Immature natural killer cell (primary cell): ENCODE measurements at regions not wholly inside any gene's neighbourhood (a gene's known extent, or its start where the extent isn't known, plus 50 kb on each side); places are given as distances from the start of the nearest gene placed in this dataset.

ENCODE experiments used
- DNase-seq, 3 donors: peaks; one replicate each; pipeline ENCODE4 v3.0.0; 2022; ENCODE audit warnings: mixed read lengths in 1 of 3
- H3K27ac Mint-ChIP-seq, 6 donors: one replicate each; pipeline ENCODE4 v1.8.0; 2020; ENCODE audit warnings: mixed read lengths in 6 of 6, mild to moderate bottlenecking in 5 of 6, inconsistent platforms in 4 of 6, moderate library complexity in 3 of 6
- H3K27me3 Mint-ChIP-seq, 3 donors: one replicate each; pipeline ENCODE4 v1.8.0; 2020 to 2021; ENCODE audit warnings: low read depth in 3 of 3, mild to moderate bottlenecking in 3 of 3, mixed read lengths in 3 of 3, moderate library complexity in 3 of 3, inconsistent platforms in 1 of 3
- H3K36me3 Mint-ChIP-seq, 3 donors: one replicate each; pipeline ENCODE4 v1.8.0; 2020; ENCODE audit warnings: mixed read lengths in 3 of 3, inconsistent platforms in 2 of 3, mild to moderate bottlenecking in 2 of 3
- H3K4me1 Mint-ChIP-seq, 2 donors: one replicate each; pipeline ENCODE4 v1.8.0; 2020; ENCODE audit warnings: inconsistent platforms in 2 of 2, mild to moderate bottlenecking in 2 of 2, mixed read lengths in 2 of 2, moderate library complexity in 1 of 2
- H3K4me3 Mint-ChIP-seq, 5 donors: one replicate each; pipeline ENCODE4 v1.8.0; 2020; ENCODE audit warnings: mild to moderate bottlenecking in 5 of 5, mixed read lengths in 5 of 5, inconsistent platforms in 3 of 5, moderate library complexity in 3 of 5
- H3K9me3 Mint-ChIP-seq, 6 donors: one replicate each; pipeline ENCODE4 v1.8.0; 2020; ENCODE audit warnings: mild to moderate bottlenecking in 6 of 6, mixed read lengths in 6 of 6, inconsistent platforms in 4 of 6, moderate library complexity in 3 of 6

DNA sequence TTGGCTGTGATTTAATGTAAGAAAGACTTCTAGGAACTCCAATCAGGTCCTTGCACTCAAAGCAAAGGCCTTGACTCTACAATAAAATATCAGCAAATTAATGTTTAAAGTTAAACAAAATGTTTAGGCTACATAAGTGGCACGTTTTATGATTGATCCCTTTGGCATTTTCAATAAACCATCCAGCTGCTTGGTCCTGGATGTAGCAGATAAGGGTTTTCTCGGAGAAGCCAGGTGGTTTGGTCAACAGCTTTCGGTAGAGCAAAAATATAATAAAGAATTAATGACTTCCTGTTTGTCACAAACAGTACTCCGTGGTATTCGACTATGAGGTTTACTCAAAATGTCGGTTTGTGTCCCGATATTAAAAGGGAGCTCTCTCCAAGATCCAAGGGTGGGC is 95.8 kb downstream of the GEMIN8 start:
- no peak for DNase-seq
- Mint-ChIP-seq H3K36me3 (no peaks in the 10 kb centered on the region), H3K4me3 (no peak overlapping the region), H3K9me3 (no peaks in the 10 kb centered on the region), H3K27me3 (peaks cover 6 to 20% (median 10%) of the 10 kb centered on the region in 3 donors), H3K27ac (no peak overlapping the region), H3K4me1 (peaks cover 3 to 9% of the 10 kb centered on the region in 2 donors)

DNA sequence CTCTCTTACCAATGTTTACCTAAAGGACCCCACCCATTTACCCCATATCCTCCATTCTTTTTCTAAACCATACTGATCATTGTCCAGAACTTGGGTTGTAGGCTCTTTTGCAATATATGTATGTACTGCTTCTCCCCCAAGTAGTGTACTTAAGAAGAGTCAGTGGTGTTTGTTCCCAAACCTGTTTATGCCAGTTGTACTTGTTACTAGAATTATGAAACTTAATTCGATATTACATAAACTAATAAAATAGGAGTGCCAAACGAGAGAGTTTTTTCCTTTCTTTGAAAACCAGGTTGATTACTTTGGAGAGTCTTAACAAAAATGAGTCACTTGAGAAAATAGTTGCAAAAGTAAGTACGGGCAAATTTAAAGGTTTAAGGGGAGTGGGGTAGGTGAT is 96.3 kb downstream of the GEMIN8 start:
- Mint-ChIP-seq H3K27ac (no peak overlapping the region), H3K9me3 (no peaks in the 10 kb centered on the region), H3K4me1 (peaks cover 3 to 9% of the 10 kb centered on the region in 2 donors), H3K4me3 (no peak overlapping the region), H3K36me3 (no peaks in the 10 kb centered on the region), H3K27me3 (peaks cover 6 to 20% (median 12%) of the 10 kb centered on the region in 3 donors)
- DNase-seq: no peak

DNA sequence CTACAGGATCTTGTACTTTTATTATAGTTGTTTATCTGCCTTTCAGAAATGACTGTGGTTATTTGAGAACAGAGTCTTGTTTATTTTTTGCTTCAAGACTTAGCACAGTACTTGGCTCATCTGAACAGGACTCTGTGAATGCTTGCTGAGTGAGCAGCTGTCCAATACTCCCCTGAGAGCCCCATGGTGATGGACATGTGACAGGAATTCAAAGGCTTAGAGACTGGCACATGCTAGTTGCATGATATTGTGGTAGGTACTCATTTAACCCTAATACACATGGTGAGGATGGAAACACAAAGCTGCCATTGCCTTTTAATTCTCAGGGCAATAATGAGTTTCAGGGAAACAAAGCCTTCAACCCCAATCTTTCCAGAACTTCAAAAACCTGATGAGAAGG is 97.3 kb downstream of the GEMIN8 start:
- H3K27me3 Mint-ChIP-seq: peaks cover 4 to 15% (median 7%) of the 10 kb centered on the region in 3 donors
- H3K9me3 Mint-ChIP-seq: no peaks in the 10 kb centered on the region
- DNase-seq: no peak
- H3K36me3 Mint-ChIP-seq: no peaks in the 10 kb centered on the region
- H3K27ac Mint-ChIP-seq: no peak overlapping the region
- H3K4me1 Mint-ChIP-seq: peaks cover 0 to 4% of the 10 kb centered on the region in 2 donors
- no peak overlapping the region for H3K4me3 Mint-ChIP-seq

DNA sequence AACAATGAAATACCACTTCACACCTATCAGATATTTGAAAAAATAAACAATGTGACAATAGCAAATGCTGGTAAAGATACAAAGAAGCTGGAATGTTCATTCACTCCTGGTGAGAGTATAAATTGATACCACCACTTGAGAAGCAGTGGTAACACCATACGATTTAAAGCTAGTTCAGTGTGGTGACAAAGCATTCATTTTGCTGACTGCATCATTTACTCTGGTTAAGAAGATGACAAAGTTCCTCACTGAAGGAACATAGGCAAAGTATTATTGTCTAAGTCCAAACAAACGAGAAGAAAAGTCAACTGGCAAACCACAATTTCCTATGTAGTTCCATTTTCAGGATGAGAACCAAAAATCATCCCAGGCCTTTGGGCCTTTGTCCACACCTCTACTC is 102.5 kb downstream of the GEMIN8 start:
- no peak for DNase-seq
- H3K4me1 Mint-ChIP-seq: no peaks in the 10 kb centered on the region
- H3K4me3 Mint-ChIP-seq: no peak overlapping the region
- H3K27me3 Mint-ChIP-seq: peaks cover 2 to 7% (median 3%) of the 10 kb centered on the region in 3 donors
- no peaks in the 10 kb centered on the region for H3K36me3 Mint-ChIP-seq
- H3K27ac Mint-ChIP-seq: no peak overlapping the region
- no peaks in the 10 kb centered on the region for H3K9me3 Mint-ChIP-seq

DNA sequence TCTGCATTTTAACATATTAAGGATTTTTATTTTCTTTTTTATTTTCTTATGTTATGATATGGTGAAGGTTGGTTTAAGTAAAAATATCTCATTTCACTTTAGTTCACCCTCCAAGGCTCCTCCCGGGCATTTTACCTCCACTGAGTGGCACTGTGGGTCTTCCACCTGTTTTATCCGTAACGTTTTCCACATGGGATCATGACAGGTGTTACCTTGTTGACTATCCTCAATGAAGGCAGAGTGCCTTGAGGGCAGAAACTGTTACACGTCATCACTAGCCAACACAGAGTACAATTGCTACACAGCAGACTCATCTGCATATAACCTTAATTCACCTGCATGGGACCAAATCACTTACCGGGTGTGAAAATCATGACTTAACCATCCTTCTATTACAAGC is 105.8 kb downstream of the GEMIN8 start:
- no peak for DNase-seq
- Mint-ChIP-seq H3K9me3 (no peaks in the 10 kb centered on the region), H3K27ac (no peak overlapping the region), H3K4me3 (no peak overlapping the region), H3K36me3 (no peaks in the 10 kb centered on the region), H3K4me1 (no peaks in the 10 kb centered on the region), H3K27me3 (peaks cover 0 to 5% (median 5%) of the 10 kb centered on the region in 3 donors)

DNA sequence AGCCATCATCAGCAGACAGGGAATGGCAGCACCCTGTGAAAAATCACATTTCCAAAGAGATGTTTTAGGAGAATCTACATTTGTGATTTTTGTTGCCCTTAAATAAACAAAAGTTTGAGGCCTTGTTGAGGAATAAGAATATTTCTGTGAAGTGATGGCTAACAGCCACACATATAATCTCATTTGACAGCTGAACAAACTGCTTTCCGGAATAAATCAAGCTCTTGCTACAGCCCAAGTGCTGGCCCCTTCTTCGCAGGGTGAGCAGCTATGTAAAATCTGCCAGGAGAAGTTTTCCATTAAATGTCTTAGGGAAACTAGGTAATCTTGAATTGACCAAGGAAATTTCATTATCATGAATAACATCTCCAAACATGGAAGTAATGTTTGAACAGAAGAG is 106.4 kb upstream of the GPM6B start:
- no peak overlapping the region for H3K4me3 Mint-ChIP-seq

DNA sequence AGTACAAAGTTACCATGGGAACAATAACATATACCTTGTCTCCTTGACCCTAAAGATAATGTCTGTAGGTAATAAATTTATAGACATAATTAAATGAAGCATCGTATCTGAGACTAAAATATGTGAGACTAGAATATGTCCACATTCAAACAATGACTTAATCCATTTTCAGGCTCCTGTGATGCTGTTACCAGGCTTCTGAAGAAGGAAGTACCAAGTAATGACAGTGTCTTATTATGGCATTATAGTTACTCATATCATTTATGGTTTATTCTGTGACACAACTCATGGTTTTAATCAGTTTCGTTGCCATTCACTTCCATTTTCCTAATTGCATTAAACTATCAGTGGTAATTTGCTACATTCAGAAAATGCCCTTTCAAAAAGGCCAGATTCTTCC is 100.6 kb upstream of the GPM6B start:
- Mint-ChIP-seq H3K4me1 (no peaks in the 10 kb centered on the region), H3K36me3 (peaks cover 0 to 3% (median 0%) of the 10 kb centered on the region in 3 donors), H3K27ac (no peak overlapping the region), H3K9me3 (no peaks in the 10 kb centered on the region), H3K27me3 (peaks cover 0 to 24% (median 3%) of the 10 kb centered on the region in 3 donors), H3K4me3 (no peak overlapping the region)
- no peak for DNase-seq

More for the DNA sequence above, 106.4 kb upstream of the GPM6B start:
- H3K4me1 Mint-ChIP-seq: no peaks in the 10 kb centered on the region
- H3K27ac Mint-ChIP-seq: no peak overlapping the region
- peaks cover 0 to 10% (median 3%) of the 10 kb centered on the region in 3 donors for H3K27me3 Mint-ChIP-seq
- H3K36me3 Mint-ChIP-seq: no peaks in the 10 kb centered on the region
- DNase-seq: no peak
- no peaks in the 10 kb centered on the region for H3K9me3 Mint-ChIP-seq

DNA sequence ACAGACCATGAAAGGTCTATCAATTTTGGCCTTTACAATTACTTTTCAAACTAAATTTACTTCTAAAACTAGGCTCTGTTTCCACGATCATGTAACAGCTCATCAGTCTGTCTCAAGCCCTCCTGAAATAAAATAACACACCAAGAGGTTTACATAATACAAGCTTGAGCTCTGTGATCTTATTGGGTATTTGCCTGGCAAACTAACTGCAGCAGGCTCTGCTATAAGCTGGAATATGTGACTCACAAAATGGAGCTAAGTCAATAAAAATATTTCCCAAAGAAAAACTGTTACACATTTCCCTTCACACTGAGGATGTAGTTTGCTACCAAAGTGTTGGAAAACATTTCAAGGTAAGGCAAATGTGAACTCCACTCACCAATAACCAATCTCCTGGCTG is 94.7 kb upstream of the GPM6B start:
- no peak overlapping the region for H3K4me3 Mint-ChIP-seq
- peaks cover 0 to 12% (median 2%) of the 10 kb centered on the region in 3 donors for H3K27me3 Mint-ChIP-seq
- DNase-seq: no peak
- H3K9me3 Mint-ChIP-seq: no peaks in the 10 kb centered on the region
- no peak overlapping the region for H3K27ac Mint-ChIP-seq
- H3K4me1 Mint-ChIP-seq: no peaks in the 10 kb centered on the region
- peaks cover 0 to 3% (median 0%) of the 10 kb centered on the region in 3 donors for H3K36me3 Mint-ChIP-seq

DNA sequence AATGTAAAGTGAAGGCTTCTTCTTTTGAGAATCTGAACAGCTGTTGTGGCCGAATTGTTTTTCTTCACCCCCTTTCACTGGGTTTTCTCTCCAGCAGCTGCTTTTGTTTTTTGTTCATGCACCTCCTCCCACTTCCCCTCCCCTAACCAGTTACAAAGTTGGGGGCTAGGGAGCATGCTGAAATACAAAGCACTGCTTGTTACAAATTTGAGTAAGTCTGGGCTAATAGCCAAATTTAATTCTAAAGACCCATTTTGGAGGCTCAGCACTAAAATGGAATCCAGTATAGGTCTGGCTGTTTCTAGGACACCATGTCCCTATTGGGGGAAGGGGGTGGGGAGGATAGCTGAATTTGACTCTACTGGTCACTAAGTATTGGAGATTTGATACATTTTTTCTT is 89.2 kb upstream of the GPM6B start:
- no peaks in the 10 kb centered on the region for H3K9me3 Mint-ChIP-seq
- H3K36me3 Mint-ChIP-seq: no peaks in the 10 kb centered on the region
- DNase-seq: no peak
- H3K27ac Mint-ChIP-seq: no peak overlapping the region
- peaks cover 0 to 10% (median 2%) of the 10 kb centered on the region in 3 donors for H3K27me3 Mint-ChIP-seq
- no peaks in the 10 kb centered on the region for H3K4me1 Mint-ChIP-seq
- H3K4me3 Mint-ChIP-seq: no peak overlapping the region

DNA sequence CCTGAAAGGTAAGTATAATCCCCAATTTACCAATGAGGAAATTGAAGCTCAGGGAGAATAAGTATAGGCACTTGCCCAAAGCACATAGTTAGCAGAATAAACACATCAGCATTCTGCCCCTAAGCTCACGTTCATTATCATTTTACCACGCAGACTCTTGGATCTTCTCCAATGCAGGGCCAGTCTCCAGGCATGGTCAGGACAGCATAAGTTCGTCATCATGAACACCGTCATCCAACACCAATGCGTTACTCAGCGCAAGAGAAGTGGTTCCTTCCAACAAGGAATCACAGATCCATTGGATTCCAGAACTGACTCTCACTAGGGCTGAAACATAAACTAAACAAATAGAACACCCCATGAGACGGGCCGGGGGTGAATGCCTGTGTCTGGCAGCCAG is 86.5 kb upstream of the GPM6B start:
- Mint-ChIP-seq H3K4me1 (no peaks in the 10 kb centered on the region), H3K4me3 (no peak overlapping the region), H3K27me3 (peaks cover 2 to 17% (median 4%) of the 10 kb centered on the region in 3 donors), H3K27ac (no peak overlapping the region), H3K9me3 (no peaks in the 10 kb centered on the region), H3K36me3 (no peaks in the 10 kb centered on the region)
- DNase-seq: no peak

DNA sequence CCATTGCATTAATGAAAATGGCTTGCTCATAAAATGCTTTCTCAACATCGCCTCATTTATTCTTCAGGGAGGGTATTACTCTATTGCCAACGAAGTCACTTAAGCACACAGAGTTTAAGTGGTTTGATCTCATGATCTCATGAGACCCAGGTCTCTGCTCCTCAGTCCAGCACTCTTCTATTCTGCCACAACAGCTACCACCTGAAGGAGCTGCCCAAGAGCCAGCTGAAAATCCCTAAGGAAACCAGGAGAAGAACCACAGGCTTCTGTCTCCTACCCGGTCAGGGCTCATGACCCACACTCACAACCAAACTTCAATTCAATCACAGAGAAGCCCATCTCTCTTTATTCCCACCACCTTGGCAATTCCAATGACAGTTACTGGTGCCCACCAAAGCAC is 85.5 kb upstream of the GPM6B start:
- no peaks in the 10 kb centered on the region for H3K9me3 Mint-ChIP-seq
- H3K27me3 Mint-ChIP-seq: peaks cover 2 to 17% (median 4%) of the 10 kb centered on the region in 3 donors

DNA sequence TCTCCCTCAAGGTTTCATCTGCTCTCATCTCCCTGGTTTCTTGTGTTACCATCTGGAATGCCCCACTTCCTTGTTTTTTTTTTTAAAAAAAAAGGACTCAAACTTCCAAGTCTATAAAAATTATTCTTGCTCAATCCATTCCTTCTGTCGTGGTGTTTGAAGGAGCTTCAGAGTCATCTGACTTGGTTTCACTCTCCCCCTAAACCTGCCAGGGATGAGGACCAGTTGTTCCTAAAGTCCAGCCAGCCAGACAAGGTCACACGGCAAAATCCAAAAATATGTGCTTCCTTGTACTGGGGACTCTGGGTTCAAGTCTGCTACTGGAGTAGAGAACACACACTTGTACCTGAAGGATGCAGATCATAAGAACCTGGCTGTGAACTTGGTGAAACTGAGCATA is 84.5 kb upstream of the GPM6B start:
- Mint-ChIP-seq H3K4me1 (no peaks in the 10 kb centered on the region), H3K4me3 (no peak overlapping the region), H3K36me3 (no peaks in the 10 kb centered on the region), H3K27ac (no peak overlapping the region), H3K9me3 (no peaks in the 10 kb centered on the region), H3K27me3 (peaks cover 2 to 17% (median 4%) of the 10 kb centered on the region in 3 donors)
- DNase-seq: no peak

More for the DNA sequence above, 85.5 kb upstream of the GPM6B start:
- no peaks in the 10 kb centered on the region for H3K4me1 Mint-ChIP-seq
- no peak for DNase-seq
- H3K4me3 Mint-ChIP-seq: no peak overlapping the region
- no peak overlapping the region for H3K27ac Mint-ChIP-seq
- H3K36me3 Mint-ChIP-seq: no peaks in the 10 kb centered on the region

DNA sequence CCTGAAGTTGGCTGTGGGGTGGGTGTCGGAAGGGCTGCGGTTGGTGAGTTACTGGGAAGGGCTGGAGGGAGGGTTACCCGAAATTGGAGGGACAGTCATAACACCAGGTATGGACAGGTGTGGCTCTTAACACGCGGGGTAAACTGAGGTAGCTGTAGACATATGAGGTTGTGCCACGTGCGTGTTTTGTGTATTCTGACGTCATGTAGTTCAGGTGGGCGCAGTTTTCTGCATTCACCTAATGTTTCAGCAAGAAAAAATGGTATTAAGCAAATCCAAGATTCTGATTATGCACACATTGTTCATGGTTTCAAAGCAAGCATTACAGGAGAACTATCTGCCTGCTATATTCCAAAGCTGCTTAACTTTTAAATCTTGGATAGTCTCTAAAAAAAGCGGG is 83.5 kb upstream of the GPM6B start:
- H3K27ac Mint-ChIP-seq: no peak overlapping the region
- H3K36me3 Mint-ChIP-seq: no peaks in the 10 kb centered on the region
- H3K4me3 Mint-ChIP-seq: no peak overlapping the region
- DNase-seq: no peak
- no peaks in the 10 kb centered on the region for H3K4me1 Mint-ChIP-seq
- no peaks in the 10 kb centered on the region for H3K9me3 Mint-ChIP-seq
- H3K27me3 Mint-ChIP-seq: peaks cover 2 to 19% (median 4%) of the 10 kb centered on the region in 3 donors

DNA sequence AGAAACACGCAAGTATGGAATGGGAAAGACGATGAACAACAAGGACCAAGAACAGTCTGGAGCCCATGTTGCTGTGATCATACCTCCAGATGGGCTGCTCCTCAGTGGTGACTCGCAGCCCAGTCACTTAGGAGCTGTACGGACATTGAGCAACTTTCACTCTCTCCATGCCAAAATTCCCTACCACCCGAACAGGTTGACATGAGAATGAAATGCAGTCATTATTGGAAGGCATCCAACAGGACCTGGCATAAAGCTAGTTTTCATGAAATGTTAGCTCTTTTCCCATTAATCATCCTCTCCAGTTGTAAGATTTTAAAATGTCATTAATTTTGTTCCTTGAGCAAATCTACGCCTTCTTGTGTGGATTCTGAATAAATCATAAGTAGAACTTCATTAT is 82.7 kb upstream of the GPM6B start:
- Mint-ChIP-seq H3K27ac (no peak overlapping the region), H3K36me3 (no peaks in the 10 kb centered on the region), H3K4me1 (no peaks in the 10 kb centered on the region), H3K27me3 (peaks cover 2 to 19% (median 4%) of the 10 kb centered on the region in 3 donors), H3K4me3 (no peak overlapping the region), H3K9me3 (no peaks in the 10 kb centered on the region)
- no peak for DNase-seq

DNA sequence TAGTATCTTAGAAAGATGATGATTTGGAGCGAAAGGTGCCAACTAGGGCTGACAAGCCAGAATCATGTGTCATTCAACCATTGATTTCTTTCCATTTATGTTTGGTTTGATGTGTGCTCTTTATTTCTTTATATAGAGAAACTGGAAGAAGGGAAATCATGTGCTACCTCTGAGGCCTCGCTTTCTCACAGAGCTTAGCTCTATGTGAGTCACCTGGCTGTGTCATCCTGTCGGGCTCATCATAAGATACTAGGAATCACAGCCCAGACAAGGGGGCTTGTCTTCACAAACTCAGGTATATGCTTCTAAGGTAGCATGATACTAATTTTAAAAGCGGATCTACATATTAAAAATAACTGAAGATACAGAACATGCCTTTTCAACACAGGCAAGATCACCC is 81.7 kb upstream of the GPM6B start:
- Mint-ChIP-seq H3K4me3 (no peak overlapping the region), H3K27me3 (peaks cover 2 to 16% (median 4%) of the 10 kb centered on the region in 3 donors), H3K27ac (no peak overlapping the region), H3K9me3 (no peaks in the 10 kb centered on the region), H3K36me3 (no peaks in the 10 kb centered on the region), H3K4me1 (no peaks in the 10 kb centered on the region)
- DNase-seq: no peak
